GM12878 (cell line): ENCODE measurements at regions not wholly inside any gene's neighbourhood (a gene's known extent, or its start where the extent isn't known, plus 50 kb on each side); places are given as distances from the start of the nearest gene placed in this dataset.

Experiments
- ATAC-seq: fragments of 200-7000 bp; cut with Tn5 transposase; 3 replicates; pipeline ENCODE4 v1.9.1; 2020; ENCODE audit warnings: mild to moderate bottlenecking, moderate library complexity
- BruUV-seq: library from RNA; stranded (reverse); fragments of 400-500 nt; replicated peaks from 2 replicates; lab custom pipeline; 2021; lab: Mats Ljungman, UMichigan
- CTCF ChIA-PET: fragments of 300-600 bp; sonication (Branson Sonifier 250); formaldehyde crosslinking; extraction: SDS; loops from one replicate; lab custom pipeline; 2021; ENCODE audit warnings: inconsistent platforms; lab: Yijun Ruan, JAX
- POLR2A ChIA-PET: fragments of 350-600 bp; formaldehyde crosslinking; extraction: SDS; loops from one replicate; lab custom pipeline; 2021; ENCODE audit warnings: inconsistent platforms; lab: Charles Lee
- RAD21 ChIA-PET: fragments of 300-600 bp; sonication (Branson Sonifier 250); formaldehyde crosslinking; loops from one replicate; lab custom pipeline; 2023; ENCODE audit warnings: antibody characterized with exemption; ENCODE audit not compliant: unreplicated experiment; lab: Charles Lee
- SMC1A ChIA-PET: fragments of 300-600 bp; sonication (Branson Sonifier 250); formaldehyde crosslinking; loops from one replicate; lab custom pipeline; 2023; ENCODE audit not compliant: unreplicated experiment, uncharacterized antibody; lab: Charles Lee
- DNase-seq: peaks from one replicate; pipeline ENCODE4 v3.0.0-alpha.2; 2011; ENCODE audit warnings: low read depth, low spot score
- FAIRE-seq: peaks from 3 replicates; lab custom pipeline; 2011; peaks lifted over from hg19 to GRCh38; lab: Jason Lieb, UNC
- H2AFZ ChIP-seq: 2 replicates; pipeline ENCODE4 v1.6.0; 2011; ENCODE audit warnings: low read depth, low read length, control low read depth; ENCODE audit not compliant: control insufficient read depth
- H3K27ac ChIP-seq: 2 replicates; pipeline ENCODE4 v1.5.1; 2011; ENCODE audit warnings: control low read depth; ENCODE audit not compliant: control insufficient read depth, insufficient read depth
- H3K27me3 ChIP-seq, 2 experiments: replicated peaks in 1 of 2; 2 replicates each; pipeline versions ENCODE4 v1.6.0 to v1.6.1; 2011; ENCODE audit warnings: low read length in 1 of 2; ENCODE audit not compliant: control insufficient read depth in 2 of 2, insufficient read depth in 2 of 2
- H3K36me3 ChIP-seq, 2 experiments: 2 replicates each; pipeline ENCODE4 v1.5.1; 2011; ENCODE audit warnings: low read length in 1 of 2; ENCODE audit not compliant: control insufficient read depth in 2 of 2, insufficient read depth in 2 of 2
- H3K4me1 ChIP-seq: 2 replicates; pipeline ENCODE4 v1.6.1; 2011; ENCODE audit warnings: mild to moderate bottlenecking, low read length, moderate library complexity, mixed read lengths; ENCODE audit not compliant: control insufficient read depth, insufficient read depth
- H3K4me2 ChIP-seq: 2 replicates; pipeline ENCODE4 v1.6.0; 2011; ENCODE audit warnings: control low read depth; ENCODE audit not compliant: control insufficient read depth, insufficient read depth
- H3K4me3 ChIP-seq: fragments of 200-600 bp; sonication (generic); 2 replicates; pipeline ENCODE4 v1.5.1; 2016
- H3K79me2 ChIP-seq: 2 replicates; pipeline ENCODE4 v1.6.0; 2011; ENCODE audit warnings: low read length; ENCODE audit not compliant: control insufficient read depth, insufficient read depth
- H3K9ac ChIP-seq: 2 replicates; pipeline ENCODE4 v1.8.0; 2011; ENCODE audit warnings: low read length, control low read depth, mixed read lengths; ENCODE audit not compliant: control insufficient read depth, insufficient read depth
- H3K9me3 ChIP-seq: replicated peaks from 3 replicates; pipeline ENCODE4 v1.5.1; 2011; ENCODE audit warnings: mild to moderate bottlenecking, low read length; ENCODE audit not compliant: control insufficient read depth, insufficient read depth
- H4K20me1 ChIP-seq: 2 replicates; pipeline ENCODE4 v1.6.0; 2011; ENCODE audit not compliant: control insufficient read depth, insufficient read depth
- BHLHE40 ChIP-seq, 2 experiments: fragments of 450-650 bp in 1 of 2; IDR thresholded peaks; 2 replicates each; pipeline ENCODE4 v1.6.1; 2011 to 2017; ENCODE audit warnings: low read depth in 2 of 2, borderline replicate concordance in 1 of 2, improper control_type of control experiment in 1 of 2, low read length in 1 of 2, mild to moderate bottlenecking in 1 of 2
- DPF2 ChIP-seq: fragments of 450-650 bp; IDR thresholded peaks from 2 replicates; pipeline ENCODE4 v1.6.1; 2017; ENCODE audit warnings: mild to moderate bottlenecking
- EP300 ChIP-seq, 2 experiments: fragments of 150-350 bp in 1 of 2; IDR thresholded peaks; 2 replicates each; pipeline ENCODE4 v1.6.1; 2011 to 2012; ENCODE audit warnings: low read depth in 2 of 2, low read length in 2 of 2, borderline replicate concordance in 1 of 2, improper control_type of control experiment in 1 of 2, inconsistent platforms in 1 of 2; ENCODE audit not compliant: control insufficient read depth in 1 of 2
- MEF2B ChIP-seq: fragments of 450-650 bp; IDR thresholded peaks from 2 replicates; pipeline ENCODE4 v1.6.1; 2018; ENCODE audit warnings: mild to moderate bottlenecking, moderate library complexity; ENCODE audit not compliant: partially characterized antibody, poor library complexity, severe bottlenecking
- MYC ChIP-seq: IDR thresholded peaks from 2 replicates; pipeline ENCODE4 v1.6.1; 2011; ENCODE audit warnings: mild to moderate bottlenecking, low read length, moderate library complexity, inconsistent platforms; ENCODE audit not compliant: insufficient read depth, insufficient replicate concordance, insufficient read length, severe bottlenecking
- NR2F1 ChIP-seq: fragments of 450-650 bp; conservative IDR thresholded peaks from 2 replicates; pipeline ENCODE4 v1.6.1; 2017; ENCODE audit warnings: mild to moderate bottlenecking
- POLR2AphosphoS5 ChIP-seq: IDR thresholded peaks from 2 replicates; pipeline ENCODE4 v1.6.1; 2011; ENCODE audit warnings: mild to moderate bottlenecking, low read length, inconsistent platforms
- RUNX3 ChIP-seq: IDR thresholded peaks from 2 replicates; pipeline ENCODE4 v1.6.1; 2012; ENCODE audit warnings: low read length, inconsistent platforms
- SMAD1 ChIP-seq: fragments of 450-650 bp; IDR thresholded peaks from 2 replicates; pipeline ENCODE4 v1.6.1; 2018; ENCODE audit warnings: mild to moderate bottlenecking, low read depth; ENCODE audit not compliant: partially characterized antibody
- SUPT20H ChIP-seq: IDR thresholded peaks from 2 replicates; pipeline ENCODE4 v1.6.1; 2011; ENCODE audit warnings: low read depth, mild to moderate bottlenecking, low read length, moderate library complexity, borderline replicate concordance; ENCODE audit not compliant: control insufficient read depth
- SUZ12 ChIP-seq: fragments of 200-600 bp; sonication (generic); IDR thresholded peaks from one replicate; pipeline ENCODE4 v1.6.1; 2018; ENCODE audit warnings: antibody characterized with exemption, mild to moderate bottlenecking; ENCODE audit not compliant: unreplicated experiment
- ZNF24 ChIP-seq: fragments of 450-650 bp; IDR thresholded peaks from 2 replicates; pipeline ENCODE4 v1.6.1; 2017; ENCODE audit warnings: antibody characterized with exemption, mild to moderate bottlenecking
- WGBS: methylation state at CpG from one replicate; pipeline ENCODE4 v1.1.6; 2016; ENCODE audit warnings: low lambda C conversion rate; ENCODE audit not compliant: insufficient replicate concordance, insufficient coverage; ENCODE audit errors: missing lambda C conversion rate; 5-methylcytosine and 5-hydroxymethylcytosine counted together
- in situ Hi-C: fragments of 300-500 bp; cut with MboI; formaldehyde crosslinking; loops from 9 replicates; pipeline ENCODE4 v1.14.3; 2018; ENCODE audit warnings: mixed read lengths
- intact Hi-C: fragments of 100-400 bp; cut with micrococcal nuclease; formaldehyde crosslinking; loops from one replicate; pipeline ENCODE4 v1.14.2; 2022; ENCODE audit not compliant: unreplicated experiment
- TF ChIP-seq, protein P1 (sequence below): fragments of 450-650 bp; formaldehyde crosslinking; IDR thresholded peaks from 2 replicates; pipeline ENCODE4 v1.4.0; 2020; ENCODE audit warnings: mild to moderate bottlenecking, moderate library complexity
- TF ChIP-seq, protein P2 (sequence below): fragments of 450-650 bp; IDR thresholded peaks from 2 replicates; pipeline ENCODE4 v1.6.1; 2017; ENCODE audit warnings: low read depth, mild to moderate bottlenecking, moderate library complexity

DNA sequence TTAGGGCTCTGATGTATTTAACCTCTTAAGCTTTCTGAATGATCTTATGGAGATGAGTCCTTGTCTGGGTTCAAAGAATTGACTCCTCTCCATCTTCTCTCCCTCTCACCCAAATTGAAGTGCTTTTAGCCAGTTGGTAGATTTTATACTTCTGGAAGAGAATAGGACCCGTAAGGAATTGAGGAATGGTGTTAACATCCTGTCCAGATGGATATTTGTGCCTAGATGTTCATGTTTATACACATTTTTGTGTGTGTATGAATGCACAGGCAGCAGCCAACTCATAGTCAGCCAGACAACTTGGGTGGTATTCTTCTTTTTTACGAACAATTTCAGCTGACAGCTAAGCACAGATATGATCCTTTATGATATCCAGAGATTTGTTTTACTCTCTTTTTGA lies 449.6 kb upstream of the RGS6 start (continued):
- TF ChIP-seq, protein P1, sequence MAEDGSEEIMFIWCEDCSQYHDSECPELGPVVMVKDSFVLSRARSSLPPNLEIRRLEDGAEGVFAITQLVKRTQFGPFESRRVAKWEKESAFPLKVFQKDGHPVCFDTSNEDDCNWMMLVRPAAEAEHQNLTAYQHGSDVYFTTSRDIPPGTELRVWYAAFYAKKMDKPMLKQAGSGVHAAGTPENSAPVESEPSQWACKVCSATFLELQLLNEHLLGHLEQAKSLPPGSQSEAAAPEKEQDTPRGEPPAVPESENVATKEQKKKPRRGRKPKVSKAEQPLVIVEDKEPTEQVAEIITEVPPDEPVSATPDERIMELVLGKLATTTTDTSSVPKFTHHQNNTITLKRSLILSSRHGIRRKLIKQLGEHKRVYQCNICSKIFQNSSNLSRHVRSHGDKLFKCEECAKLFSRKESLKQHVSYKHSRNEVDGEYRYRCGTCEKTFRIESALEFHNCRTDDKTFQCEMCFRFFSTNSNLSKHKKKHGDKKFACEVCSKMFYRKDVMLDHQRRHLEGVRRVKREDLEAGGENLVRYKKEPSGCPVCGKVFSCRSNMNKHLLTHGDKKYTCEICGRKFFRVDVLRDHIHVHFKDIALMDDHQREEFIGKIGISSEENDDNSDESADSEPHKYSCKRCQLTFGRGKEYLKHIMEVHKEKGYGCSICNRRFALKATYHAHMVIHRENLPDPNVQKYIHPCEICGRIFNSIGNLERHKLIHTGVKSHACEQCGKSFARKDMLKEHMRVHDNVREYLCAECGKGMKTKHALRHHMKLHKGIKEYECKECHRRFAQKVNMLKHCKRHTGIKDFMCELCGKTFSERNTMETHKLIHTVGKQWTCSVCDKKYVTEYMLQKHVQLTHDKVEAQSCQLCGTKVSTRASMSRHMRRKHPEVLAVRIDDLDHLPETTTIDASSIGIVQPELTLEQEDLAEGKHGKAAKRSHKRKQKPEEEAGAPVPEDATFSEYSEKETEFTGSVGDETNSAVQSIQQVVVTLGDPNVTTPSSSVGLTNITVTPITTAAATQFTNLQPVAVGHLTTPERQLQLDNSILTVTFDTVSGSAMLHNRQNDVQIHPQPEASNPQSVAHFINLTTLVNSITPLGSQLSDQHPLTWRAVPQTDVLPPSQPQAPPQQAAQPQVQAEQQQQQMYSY (CRISPR knock-in tag), result no peak
- TF ChIP-seq SMAD1, result no peak

DNA sequence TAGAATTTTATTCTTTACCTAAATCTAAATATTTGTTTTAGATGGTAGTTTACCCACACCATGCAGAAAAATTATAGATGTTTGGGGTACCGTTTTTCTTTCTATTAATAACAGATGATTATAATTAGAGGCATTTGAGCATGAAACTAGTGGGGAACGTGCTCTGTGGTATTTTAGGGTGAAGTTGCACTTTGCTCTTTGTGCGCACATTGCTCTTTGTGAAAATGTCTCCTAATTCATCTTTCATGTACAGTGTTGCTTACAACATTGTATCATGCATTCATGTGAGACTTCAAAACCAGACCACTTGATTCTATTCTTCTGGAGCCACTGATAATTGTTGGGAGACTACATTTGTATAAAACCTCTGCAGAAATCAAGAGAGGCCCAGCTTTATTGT lies 449.1 kb upstream of the RGS6 start:
- RAD21 ChIA-PET, result interaction anchor here (1.2 kb wide), 3 partner anchors 52 to 162 kb away, joined by 3 read pairs; no protein-coding TSS in a partner anchor
- in situ Hi-C loops, result no loop called here
- H3K4me1 ChIP-seq, result peaks cover 24% of the 10 kb centered on the region
- SMC1A ChIA-PET, result interaction anchor here (0.7 to 6.1 kb wide), 15 partner anchors 8 to 159 kb away, joined by 3 to 40 read pairs (median 5); no protein-coding TSS in a partner anchor
- no peak overlapping the region for H3K4me3 ChIP-seq
- FAIRE-seq, result no peak
- H4K20me1 ChIP-seq, result no peaks in the 10 kb centered on the region
- no peak for DNase-seq
- H3K9ac ChIP-seq, result no peak overlapping the region
- no peaks in the 10 kb centered on the region; the same call in 2 of the 3 replicates for H3K9me3 ChIP-seq
- H2AFZ ChIP-seq, result no peak overlapping the region
- peak; percentile 40; the same call in 2 of the 3 replicates for ATAC-seq
- POLR2A ChIA-PET, result interaction anchor here (0.6 to 2.7 kb wide), 4 partner anchors 9 to 53 kb away, joined by 3 to 13 read pairs (median 6); no protein-coding TSS in a partner anchor
- no peak overlapping the region for H3K4me2 ChIP-seq
- no TSS peak for BruUV-seq
- 75% methylated on average over 3 of the region's 3 CpGs for WGBS
- peaks cover 2 to 10% of the 10 kb centered on the region in 2 experiments; a peak in 2 of 4 replicates for H3K36me3 ChIP-seq
- H3K27ac ChIP-seq, result peak overlapping the region; percentile 43
- H3K79me2 ChIP-seq, result peaks cover 20% of the 10 kb centered on the region
- intact Hi-C loops, result no loop called here
- H3K27me3 ChIP-seq, result no peaks in the 10 kb centered on the region
- CTCF ChIA-PET, result interaction anchor here (1.0 to 2.7 kb wide), 2 partner anchors 15 to 155 kb away, joined by 3 to 9 read pairs; no protein-coding TSS in a partner anchor
- TF ChIP-seq NR2F1 (0 out of 2 replicates have a peak, but pooled peaks have one; percentile 43), DPF2 (0 out of 2 replicates have a peak, but pooled peaks have one; percentile 26), MYC (no peak), SUZ12 (no peak), SUPT20H (no peak), POLR2AphosphoS5 (no peak), ZNF24 (peak; percentile 91), MEF2B (peak; percentile 44), EP300 (IDR thresholded peaks at IDR 0.05; ENCODE audit: borderline replicate concordance in 1 of 2, control insufficient read depth in 1 of 2, low read depth in 2 of 2, low read length in 2 of 2) (peak; percentile 21 to 52; a peak in 2 of 4 replicates), RUNX3 (peak; percentile 32; the same call in 1 of the 2 replicates), BHLHE40 (IDR thresholded peaks at IDR 0.05; ENCODE audit: borderline replicate concordance in 1 of 2, low read depth in 2 of 2, low read length in 1 of 2) (peak; percentile 88 to 92)
- TF ChIP-seq, protein P2, sequence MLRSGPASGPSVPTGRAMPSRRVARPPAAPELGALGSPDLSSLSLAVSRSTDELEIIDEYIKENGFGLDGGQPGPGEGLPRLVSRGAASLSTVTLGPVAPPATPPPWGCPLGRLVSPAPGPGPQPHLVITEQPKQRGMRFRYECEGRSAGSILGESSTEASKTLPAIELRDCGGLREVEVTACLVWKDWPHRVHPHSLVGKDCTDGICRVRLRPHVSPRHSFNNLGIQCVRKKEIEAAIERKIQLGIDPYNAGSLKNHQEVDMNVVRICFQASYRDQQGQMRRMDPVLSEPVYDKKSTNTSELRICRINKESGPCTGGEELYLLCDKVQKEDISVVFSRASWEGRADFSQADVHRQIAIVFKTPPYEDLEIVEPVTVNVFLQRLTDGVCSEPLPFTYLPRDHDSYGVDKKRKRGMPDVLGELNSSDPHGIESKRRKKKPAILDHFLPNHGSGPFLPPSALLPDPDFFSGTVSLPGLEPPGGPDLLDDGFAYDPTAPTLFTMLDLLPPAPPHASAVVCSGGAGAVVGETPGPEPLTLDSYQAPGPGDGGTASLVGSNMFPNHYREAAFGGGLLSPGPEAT, result 0 out of 2 replicates have a peak, but pooled peaks have one; percentile 15
